ENCODE measurements at regions not wholly inside any gene's neighbourhood (a gene's known extent, or its start where the extent isn't known, plus 50 kb on each side); places are given as distances from the start of the nearest gene placed in this dataset.
A peak's percentile ranks its signal among the peaks of the same experiment; 100 is the strongest.

- 63% methylated on average over 9 of the region's 14 CpGs for WGBS (ENCODE audit: insufficient coverage)
- Histone ChIP-seq H3K27me3 (ENCODE audit: control insufficient read depth, insufficient read depth, low read length) (no peaks in the 10 kb centered on the region), H3K27ac (ENCODE audit: low read length) (no peak overlapping the region), H3K4me3 (ENCODE audit: low read length) (no peak overlapping the region), H3K36me3 (ENCODE audit: control insufficient read depth, insufficient read depth, low read length) (no peaks in the 10 kb centered on the region), H3K4me1 (ENCODE audit: control insufficient read depth, insufficient read depth, low read length) (no peaks in the 10 kb centered on the region), H3K9me3 (replicated peaks; ENCODE audit: control insufficient read depth, low read depth, low read length) (no peaks in the 10 kb centered on the region)
- no peak for DNase-seq
These were observed 67.1 kb upstream of the CLINT1 start for GRCh38 chr5:157925786-157926671.

DNA sequence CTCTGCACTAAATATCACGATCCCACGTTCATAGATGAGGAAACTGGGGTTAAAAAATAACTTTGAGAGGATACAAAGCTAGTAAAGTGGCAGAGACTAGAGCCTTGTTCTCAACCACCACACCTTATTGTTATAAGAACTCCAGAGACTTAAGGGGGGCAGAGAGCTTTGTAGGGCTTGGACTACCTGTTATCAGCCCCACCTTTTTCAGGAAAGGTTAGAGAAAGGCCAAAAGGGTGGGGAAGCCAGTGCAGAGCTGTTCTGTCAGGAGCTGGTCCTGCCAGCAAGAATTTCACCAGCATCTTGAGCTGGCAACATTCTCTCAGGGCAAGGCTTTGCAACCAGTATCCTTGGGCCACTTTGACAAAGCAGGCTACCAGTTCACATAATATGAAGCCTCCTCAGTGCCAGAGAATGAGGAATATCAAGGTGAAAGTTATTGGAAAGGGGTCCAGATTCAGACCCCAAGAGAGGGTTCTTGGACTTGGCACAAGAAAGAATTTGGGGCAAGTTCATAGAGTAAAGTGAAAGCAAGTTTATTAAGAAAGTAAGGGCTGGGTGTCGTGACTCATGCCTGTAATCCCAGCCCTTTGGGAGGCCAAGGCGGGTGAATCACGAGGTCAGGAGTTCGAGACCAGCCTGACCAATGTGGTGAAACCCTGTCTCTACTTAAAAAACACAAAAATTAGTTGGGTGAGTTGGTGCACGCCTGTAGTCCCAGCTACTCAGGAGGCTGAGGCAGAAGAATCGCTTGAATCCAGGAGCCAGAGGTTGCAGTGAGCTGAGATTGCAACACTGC is 66.2 kb upstream of the CLINT1 start:
- Histone ChIP-seq H3K27me3 (ENCODE audit: control insufficient read depth, insufficient read depth, low read length) (no peaks in the 10 kb centered on the region), H3K9me3 (replicated peaks; ENCODE audit: control insufficient read depth, low read depth, low read length) (no peaks in the 10 kb centered on the region), H3K4me3 (ENCODE audit: low read length) (no peak overlapping the region), H3K4me1 (ENCODE audit: control insufficient read depth, insufficient read depth, low read length) (no peaks in the 10 kb centered on the region), H3K36me3 (ENCODE audit: control insufficient read depth, insufficient read depth, low read length) (no peaks in the 10 kb centered on the region), H3K27ac (ENCODE audit: low read length) (no peak overlapping the region)
- 90% methylated on average over 5 of the region's 8 CpGs for WGBS (ENCODE audit: insufficient coverage)
- no peak for DNase-seq

GRCh38 chr5:157924490-157924889 is 65.5 kb upstream of the CLINT1 start:
- no peak for DNase-seq
- Histone ChIP-seq H3K4me3 (ENCODE audit: low read length) (no peak overlapping the region), H3K27me3 (ENCODE audit: control insufficient read depth, insufficient read depth, low read length) (no peaks in the 10 kb centered on the region), H3K27ac (ENCODE audit: low read length) (no peak overlapping the region), H3K4me1 (ENCODE audit: control insufficient read depth, insufficient read depth, low read length) (no peaks in the 10 kb centered on the region), H3K36me3 (ENCODE audit: control insufficient read depth, insufficient read depth, low read length) (no peaks in the 10 kb centered on the region), H3K9me3 (replicated peaks; ENCODE audit: control insufficient read depth, low read depth, low read length) (no peaks in the 10 kb centered on the region)
- 100% methylated on average over 1 of the region's 2 CpGs for WGBS (ENCODE audit: insufficient coverage)

DNA sequence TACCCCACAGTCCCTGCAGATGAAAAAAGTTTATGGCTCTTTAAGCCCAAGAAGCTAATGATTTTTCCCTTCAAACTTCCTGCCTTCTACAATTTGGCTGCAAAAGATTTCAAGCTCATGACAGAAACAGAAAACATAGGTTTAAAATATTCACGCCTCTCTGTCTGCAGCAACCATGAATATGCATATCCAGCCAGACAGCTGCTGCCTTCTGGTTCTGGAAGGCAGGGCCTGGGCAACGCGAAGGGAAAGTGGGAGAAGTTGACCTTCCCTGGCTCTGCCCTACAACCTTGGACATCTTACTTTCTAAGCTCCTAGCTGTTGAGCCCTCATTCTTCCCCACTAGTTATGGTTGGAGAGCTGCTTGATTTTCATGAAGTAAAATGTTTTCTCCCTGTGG is 64.8 kb upstream of the CLINT1 start:
- H3K36me3 ChIP-seq (ENCODE audit: control insufficient read depth, insufficient read depth, low read length): no peaks in the 10 kb centered on the region
- no peak overlapping the region for H3K4me3 ChIP-seq (ENCODE audit: low read length)
- H3K9me3 ChIP-seq (replicated peaks; ENCODE audit: control insufficient read depth, low read depth, low read length): no peaks in the 10 kb centered on the region
- DNase-seq: no peak
- WGBS (ENCODE audit: insufficient coverage): no CpG with 5 or more reads among the region's 3 CpGs
- no peaks in the 10 kb centered on the region for H3K27me3 ChIP-seq (ENCODE audit: control insufficient read depth, insufficient read depth, low read length)
- no peak overlapping the region for H3K27ac ChIP-seq (ENCODE audit: low read length)
- peaks cover 3% of the 10 kb centered on the region for H3K4me1 ChIP-seq (ENCODE audit: control insufficient read depth, insufficient read depth, low read length)

DNA sequence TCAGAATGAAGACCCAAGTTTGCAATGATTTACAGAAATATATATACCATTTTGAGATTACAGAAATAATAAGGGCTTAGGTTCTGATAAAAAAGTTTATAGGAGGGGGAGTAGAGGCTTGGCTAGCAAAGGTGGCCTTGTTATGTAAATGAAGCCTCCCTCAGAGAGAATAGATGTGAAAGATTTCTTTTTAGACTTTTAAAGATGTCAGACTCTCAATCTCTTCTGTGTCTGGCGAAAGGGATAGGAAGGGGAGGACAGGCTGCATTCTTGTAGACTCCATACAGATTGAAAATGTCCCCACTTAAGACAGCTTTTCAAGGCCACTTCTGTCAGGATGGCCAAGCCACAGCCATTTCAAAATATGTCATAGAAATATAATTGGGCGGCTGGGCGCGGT is 63.1 kb upstream of the CLINT1 start:
- no peak for DNase-seq
- no peak overlapping the region for H3K27ac ChIP-seq (ENCODE audit: low read length)
- H3K36me3 ChIP-seq (ENCODE audit: control insufficient read depth, insufficient read depth, low read length): no peaks in the 10 kb centered on the region
- H3K9me3 ChIP-seq (replicated peaks; ENCODE audit: control insufficient read depth, low read depth, low read length): no peaks in the 10 kb centered on the region
- H3K27me3 ChIP-seq (ENCODE audit: control insufficient read depth, insufficient read depth, low read length): no peaks in the 10 kb centered on the region
- H3K4me3 ChIP-seq (ENCODE audit: low read length): no peak overlapping the region
- 96% methylated on average over 3 of the region's 4 CpGs for WGBS (ENCODE audit: insufficient coverage)
- peaks cover 7% of the 10 kb centered on the region for H3K4me1 ChIP-seq (ENCODE audit: control insufficient read depth, insufficient read depth, low read length)

- no peaks in the 10 kb centered on the region for H3K9me3 ChIP-seq (replicated peaks; ENCODE audit: control insufficient read depth, low read depth, low read length)
- 86% methylated on average over 3 of the region's 3 CpGs for WGBS (ENCODE audit: insufficient coverage)
- H3K27ac ChIP-seq (ENCODE audit: low read length): no peak overlapping the region
- no peak overlapping the region for H3K4me3 ChIP-seq (ENCODE audit: low read length)
- no peak for DNase-seq
- H3K36me3 ChIP-seq (ENCODE audit: control insufficient read depth, insufficient read depth, low read length): no peaks in the 10 kb centered on the region
- peaks cover 15% of the 10 kb centered on the region for H3K4me1 ChIP-seq (ENCODE audit: control insufficient read depth, insufficient read depth, low read length)
- no peaks in the 10 kb centered on the region for H3K27me3 ChIP-seq (ENCODE audit: control insufficient read depth, insufficient read depth, low read length)
These were observed 61.9 kb upstream of the CLINT1 start for GRCh38 chr5:157920828-157921170.

DNA sequence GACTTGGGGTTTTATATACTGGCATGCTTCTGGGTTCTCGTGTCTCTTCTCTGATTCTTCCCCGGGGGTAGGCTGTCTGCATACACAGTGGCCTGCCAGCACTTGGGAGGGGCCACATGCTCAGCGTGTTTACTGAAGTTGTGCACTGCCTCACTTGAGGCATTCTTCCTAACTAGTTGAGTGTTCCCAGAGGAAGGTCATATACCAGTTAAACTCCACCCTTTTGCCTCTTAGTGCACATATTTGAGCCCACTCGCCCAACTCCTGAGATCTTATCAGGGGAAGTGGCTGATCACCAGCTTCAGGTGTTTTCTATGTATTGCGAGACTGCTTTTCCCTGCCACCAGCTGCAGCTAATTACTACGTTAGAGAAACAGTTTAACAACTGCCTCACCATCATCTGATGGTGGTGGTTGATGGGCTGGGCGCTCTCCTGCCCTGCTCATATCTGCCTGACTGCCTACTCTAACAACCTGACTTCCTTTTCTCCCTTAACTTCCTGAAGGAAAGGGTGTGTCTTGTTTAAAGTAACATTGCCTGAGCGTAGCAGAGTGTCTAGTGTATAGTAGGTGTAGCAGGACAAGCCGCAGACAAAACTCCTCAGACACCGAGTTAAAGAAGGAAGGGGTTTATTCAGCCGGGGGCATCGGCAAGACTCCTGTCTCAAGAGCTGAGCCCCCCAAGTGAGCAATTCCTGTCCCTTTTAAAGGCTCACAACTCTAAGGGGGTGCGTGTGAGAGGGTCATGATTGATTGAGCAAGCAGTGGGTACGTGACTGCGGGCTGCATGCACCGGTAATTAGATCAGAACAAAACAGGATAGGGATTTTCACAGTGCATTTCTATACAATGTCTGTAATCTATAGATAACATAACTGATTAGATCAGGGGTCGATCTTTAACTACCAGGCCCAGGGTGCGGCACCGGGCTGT is 60.1 kb upstream of the CLINT1 start:
- Histone ChIP-seq H3K27me3 (ENCODE audit: control insufficient read depth, insufficient read depth, low read length) (no peaks in the 10 kb centered on the region), H3K4me3 (ENCODE audit: low read length) (no peak overlapping the region), H3K9me3 (replicated peaks; ENCODE audit: control insufficient read depth, low read depth, low read length) (no peaks in the 10 kb centered on the region), H3K36me3 (ENCODE audit: control insufficient read depth, insufficient read depth, low read length) (no peaks in the 10 kb centered on the region), H3K27ac (ENCODE audit: low read length) (no peak overlapping the region), H3K4me1 (ENCODE audit: control insufficient read depth, insufficient read depth, low read length) (peaks cover 21% of the 10 kb centered on the region)
- WGBS (ENCODE audit: insufficient coverage): 31% methylated on average over 5 of the region's 19 CpGs
- DNase-seq: no peak

GRCh38 chr5:157917899-157918809 is 59.2 kb upstream of the CLINT1 start:
- peak; percentile 90 for DNase-seq
- WGBS (ENCODE audit: insufficient coverage): 67% methylated on average over 5 of the region's 8 CpGs

DNA sequence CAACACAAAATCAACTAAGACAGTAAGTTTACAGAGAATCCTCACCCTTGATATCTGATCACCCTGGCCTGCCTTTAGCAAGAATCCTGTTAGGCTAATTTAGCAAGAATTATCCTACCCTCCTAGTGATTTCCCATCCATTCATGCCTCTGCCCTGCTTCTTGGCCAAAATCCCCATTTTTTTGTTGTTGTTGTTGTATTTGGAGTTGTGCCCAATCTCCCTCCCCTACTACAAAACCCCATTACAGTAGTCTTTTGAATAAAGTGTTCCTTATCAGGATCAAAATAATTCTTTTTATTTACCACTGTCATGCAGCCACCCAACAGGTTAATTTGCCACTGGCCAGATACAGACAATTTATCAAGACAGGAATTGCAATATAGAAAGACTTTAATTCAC is 58.5 kb upstream of the CLINT1 start:
- Histone ChIP-seq H3K4me1 (ENCODE audit: control insufficient read depth, insufficient read depth, low read length) (peaks cover 26% of the 10 kb centered on the region), H3K27me3 (ENCODE audit: control insufficient read depth, insufficient read depth, low read length) (no peaks in the 10 kb centered on the region), H3K27ac (ENCODE audit: low read length) (no peak overlapping the region), H3K4me3 (ENCODE audit: low read length) (no peak overlapping the region), H3K9me3 (replicated peaks; ENCODE audit: control insufficient read depth, low read depth, low read length) (no peaks in the 10 kb centered on the region), H3K36me3 (ENCODE audit: control insufficient read depth, insufficient read depth, low read length) (no peaks in the 10 kb centered on the region)
- no peak for DNase-seq

More at GRCh38 chr5:157917899-157918809, 59.2 kb upstream of the CLINT1 start:
- H3K27ac ChIP-seq (ENCODE audit: low read length): no peak overlapping the region
- H3K4me3 ChIP-seq (ENCODE audit: low read length): no peak overlapping the region
- no peaks in the 10 kb centered on the region for H3K36me3 ChIP-seq (ENCODE audit: control insufficient read depth, insufficient read depth, low read length)
- peaks cover 26% of the 10 kb centered on the region for H3K4me1 ChIP-seq (ENCODE audit: control insufficient read depth, insufficient read depth, low read length)
- no peaks in the 10 kb centered on the region for H3K27me3 ChIP-seq (ENCODE audit: control insufficient read depth, insufficient read depth, low read length)
- H3K9me3 ChIP-seq (replicated peaks; ENCODE audit: control insufficient read depth, low read depth, low read length): no peaks in the 10 kb centered on the region

All from muscle of leg (tissue), 3 donors.